ENCODE measurements at regions not wholly inside any gene's neighbourhood (a gene's known extent, or its start where the extent isn't known, plus 50 kb on each side); places are given as distances from the start of the nearest gene placed in this dataset.
A peak's percentile ranks its signal among the peaks of the same experiment; 100 is the strongest.

DNA sequence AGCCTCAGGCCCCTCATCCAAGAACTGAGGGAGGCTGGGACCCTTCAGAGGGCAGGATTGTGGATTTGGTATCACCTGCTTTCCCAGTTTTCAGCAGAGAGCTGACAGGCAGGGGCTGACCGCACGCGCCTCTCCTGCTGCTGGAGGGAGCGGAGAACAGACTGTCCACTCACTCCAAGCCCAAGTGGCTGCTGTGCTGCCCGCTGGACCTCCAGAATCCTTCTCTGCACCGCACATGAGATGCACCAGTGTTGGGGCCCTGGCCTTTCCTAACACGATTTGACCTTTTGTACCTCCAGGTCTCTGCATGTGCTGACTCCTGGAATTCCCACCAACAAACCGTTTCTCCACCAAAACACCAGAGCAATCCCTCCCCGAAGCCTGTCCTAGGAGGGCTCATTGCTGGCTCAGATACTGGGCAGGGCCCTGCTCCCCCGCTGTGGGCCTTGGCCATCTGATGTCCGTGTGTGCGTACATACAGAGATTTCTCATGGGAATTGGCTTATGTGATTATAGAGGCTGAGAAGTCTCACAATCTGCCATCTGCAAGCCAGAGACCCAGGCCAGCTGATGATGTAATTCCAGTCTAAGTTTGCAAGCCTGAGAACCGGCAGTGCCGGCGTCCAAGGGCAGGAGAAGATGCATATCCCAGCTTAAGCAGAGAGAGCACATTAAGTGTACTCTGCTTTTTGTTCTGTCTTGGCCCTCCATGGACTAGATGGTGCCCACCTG, 141.7 kb downstream of the GADD45G start:
- no peak for DNase-seq (ENCODE audit: low spot score)

DNA sequence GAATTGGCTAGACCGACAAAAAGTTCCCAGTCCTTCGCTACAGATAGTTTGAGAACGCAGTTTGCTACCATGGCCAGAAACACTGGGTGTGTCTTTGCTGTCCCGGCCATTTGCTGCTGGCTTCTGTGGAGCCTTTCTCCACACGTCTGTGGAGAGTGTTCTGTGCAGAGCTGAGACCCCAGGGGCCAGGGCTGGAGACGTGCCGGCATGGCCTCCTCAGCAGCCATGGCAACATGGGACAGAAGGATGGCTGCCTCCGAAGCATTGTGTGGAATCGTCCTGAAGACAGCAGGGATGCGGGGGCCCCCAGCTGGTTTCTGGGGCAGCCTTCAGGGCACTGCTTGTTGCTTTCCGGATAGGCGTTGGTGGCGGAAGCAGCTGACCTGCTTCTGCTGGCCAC, 142.8 kb downstream of the GADD45G start:
- no peak for DNase-seq (ENCODE audit: low spot score)

DNA sequence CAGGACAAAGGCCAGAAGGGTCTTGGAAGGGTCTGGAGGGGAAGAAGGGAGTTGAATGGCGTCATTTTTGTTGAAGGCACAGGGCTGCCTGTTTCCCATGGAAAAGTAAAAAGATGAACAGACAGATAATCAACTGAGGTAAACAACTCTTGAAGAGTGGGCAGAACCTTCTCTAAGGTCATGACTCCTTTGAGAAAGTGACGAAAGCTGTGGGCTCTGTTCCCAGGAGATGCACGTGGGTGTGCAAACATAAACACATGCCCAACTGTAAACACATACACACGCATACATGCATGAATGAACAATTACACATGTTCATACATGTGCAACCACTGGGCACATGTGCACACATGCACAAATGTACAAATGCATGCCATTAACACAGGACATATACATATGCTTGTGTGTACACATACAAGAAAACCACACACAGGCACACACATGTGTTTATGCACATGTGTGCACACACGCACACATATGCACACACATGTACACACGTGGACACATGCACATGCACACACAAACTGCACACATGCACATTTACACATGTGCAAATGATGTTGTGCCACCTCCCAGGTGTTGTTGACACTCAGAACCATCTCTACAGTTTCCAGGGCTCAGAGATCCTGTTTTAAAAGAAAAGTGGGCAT, 143.3 kb downstream of the GADD45G start:
- DNase-seq (ENCODE audit: low spot score) = no peak

DNA sequence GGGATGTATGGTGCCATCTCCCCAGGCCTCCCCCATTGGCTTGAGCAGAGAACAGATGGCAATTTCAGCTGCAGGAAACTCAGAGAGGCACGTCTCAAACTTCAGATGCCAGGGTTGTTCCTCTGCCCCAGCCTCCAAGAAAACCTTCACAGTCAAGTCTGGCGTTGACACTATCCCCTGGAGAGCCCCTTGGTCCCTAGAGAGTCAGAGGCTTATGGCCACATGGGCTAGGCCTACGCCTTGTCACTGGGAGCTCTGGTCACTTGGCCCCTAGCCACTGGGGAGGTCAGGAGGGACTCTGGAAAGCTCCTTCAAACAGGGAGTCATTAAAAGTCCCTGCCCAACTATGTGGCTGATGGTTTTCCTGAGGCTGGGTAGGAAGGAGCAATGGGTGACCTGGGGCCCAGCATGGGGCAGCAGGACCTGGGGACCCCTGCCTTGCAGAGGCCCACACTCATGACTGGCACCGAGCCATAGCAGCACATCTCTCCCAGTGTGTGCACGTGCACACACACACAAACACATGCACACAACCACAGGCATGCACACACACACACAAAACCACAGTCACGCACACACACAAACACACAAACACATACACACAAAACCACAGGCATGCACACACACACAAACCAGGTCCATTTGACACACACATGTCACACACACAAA, 144.2 kb downstream of the GADD45G start:
- DNase-seq (ENCODE audit: low spot score) = no peak

DNA sequence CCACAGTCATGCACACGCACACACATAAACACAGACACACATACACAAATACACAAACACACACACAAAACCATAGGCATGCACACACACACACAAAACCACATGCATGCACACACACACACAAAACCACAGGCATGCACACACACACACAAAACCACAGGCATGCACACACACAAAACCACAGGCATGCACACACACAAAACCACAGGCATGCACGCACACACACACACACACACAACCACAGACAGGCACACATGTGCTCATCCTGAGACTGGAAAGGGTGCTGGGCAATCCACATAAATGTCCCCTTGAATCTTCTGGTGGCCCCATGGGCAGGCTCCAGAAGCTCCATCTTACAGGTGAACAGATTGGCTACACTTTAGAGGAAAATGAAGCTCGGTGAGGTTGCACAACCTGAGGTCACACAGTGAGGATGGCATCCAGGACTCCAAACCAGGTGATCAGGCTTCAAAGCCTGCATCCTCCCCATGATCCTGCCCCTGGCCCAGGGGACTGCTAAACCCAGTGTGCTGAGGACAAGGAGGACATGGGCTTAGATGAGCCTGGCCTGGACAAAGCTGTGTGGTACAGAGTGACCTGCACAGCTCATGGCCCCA, 144.8 kb downstream of the GADD45G start:
- no peak for DNase-seq (ENCODE audit: low spot score)

DNA sequence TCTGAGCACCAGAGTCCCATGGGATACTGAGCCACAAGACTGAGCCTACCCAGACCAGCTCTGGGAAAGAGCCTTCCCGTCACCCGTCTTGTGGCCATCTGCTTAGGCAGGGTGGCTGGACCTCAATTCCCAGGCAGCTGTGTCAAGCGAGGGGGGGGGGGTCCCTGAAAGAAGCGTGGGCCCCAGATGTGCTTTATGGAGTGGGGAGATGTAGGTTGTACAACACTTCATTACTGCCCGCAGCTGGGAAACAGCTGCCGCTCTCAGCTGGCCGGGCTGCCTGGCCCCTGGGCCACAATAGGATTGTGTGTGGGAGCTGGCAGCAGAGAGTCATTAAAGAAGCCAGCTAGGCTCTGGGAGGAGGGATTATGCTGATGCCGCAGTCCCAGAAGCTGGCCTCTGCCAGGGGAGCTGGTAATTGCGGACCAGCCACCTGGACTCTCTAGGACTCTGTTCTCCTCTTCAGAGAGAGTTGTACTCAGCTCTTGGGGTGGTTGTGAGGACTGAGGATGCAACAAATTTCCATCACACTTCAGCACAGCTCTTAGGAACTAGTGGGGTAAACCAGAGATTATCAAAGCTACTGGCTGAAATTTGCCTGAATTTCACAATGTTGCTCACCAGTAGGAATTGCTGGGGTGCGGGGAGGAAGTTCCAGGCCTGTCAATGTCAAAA, 145.4 kb downstream of the GADD45G start:
- peak; percentile 88 for DNase-seq (ENCODE audit: low spot score)

DNA sequence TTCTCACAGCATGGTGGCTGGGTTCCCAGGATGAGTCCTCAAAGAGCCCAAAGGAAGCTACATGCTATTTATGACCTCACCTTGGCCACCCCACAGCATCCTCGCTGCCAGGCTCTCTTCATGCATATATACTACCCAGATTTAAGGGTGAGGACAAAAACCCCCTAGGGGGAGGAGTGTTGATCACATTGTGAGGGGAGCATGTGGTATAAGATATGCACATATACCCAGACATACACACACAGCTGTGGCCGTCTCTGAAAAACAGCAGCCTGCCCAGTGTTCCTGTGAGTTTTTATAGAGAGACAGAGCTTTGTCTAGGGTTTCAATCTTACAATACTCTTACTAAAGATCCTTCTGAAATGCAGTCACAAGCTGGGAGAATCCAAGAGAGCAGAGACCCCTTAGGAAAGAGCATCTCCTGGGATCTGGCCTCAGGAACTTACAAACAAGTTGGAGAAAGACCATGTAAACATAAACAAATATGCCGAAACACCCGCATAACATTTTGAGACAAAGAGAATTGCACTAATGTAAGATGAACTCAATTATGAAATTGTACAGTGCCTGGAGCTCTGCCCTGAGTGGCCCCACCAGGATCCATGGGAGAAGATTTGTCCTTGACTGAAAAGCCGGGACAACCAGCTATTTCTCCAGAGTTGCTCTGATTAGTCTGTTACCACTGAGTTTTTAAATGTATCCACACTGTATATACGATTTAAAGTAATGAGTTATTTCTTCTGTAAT, 146.4 kb downstream of the GADD45G start:
- DNase-seq (ENCODE audit: low spot score) = no peak

DNA sequence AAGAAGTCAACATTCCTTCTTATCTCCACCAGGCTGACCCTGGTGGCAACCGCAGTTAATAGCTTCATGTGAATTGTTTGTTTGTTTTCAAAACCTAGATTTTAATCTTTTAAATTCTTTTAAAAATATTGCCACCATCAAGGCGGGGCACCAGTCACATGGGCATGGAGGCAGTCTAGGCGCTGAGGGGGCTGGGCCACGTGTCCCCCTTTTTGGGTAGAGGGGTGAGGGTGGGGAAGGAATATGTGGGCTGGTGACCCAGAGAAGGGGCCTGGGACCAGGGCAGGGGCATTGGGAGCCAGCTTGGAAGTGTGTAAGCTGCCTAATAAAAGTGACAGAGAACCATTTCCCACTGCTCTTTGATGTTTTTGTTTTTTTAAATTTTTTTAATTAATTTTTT, 147.3 kb downstream of the GADD45G start:
- DNase-seq (ENCODE audit: low spot score) = no peak

DNA sequence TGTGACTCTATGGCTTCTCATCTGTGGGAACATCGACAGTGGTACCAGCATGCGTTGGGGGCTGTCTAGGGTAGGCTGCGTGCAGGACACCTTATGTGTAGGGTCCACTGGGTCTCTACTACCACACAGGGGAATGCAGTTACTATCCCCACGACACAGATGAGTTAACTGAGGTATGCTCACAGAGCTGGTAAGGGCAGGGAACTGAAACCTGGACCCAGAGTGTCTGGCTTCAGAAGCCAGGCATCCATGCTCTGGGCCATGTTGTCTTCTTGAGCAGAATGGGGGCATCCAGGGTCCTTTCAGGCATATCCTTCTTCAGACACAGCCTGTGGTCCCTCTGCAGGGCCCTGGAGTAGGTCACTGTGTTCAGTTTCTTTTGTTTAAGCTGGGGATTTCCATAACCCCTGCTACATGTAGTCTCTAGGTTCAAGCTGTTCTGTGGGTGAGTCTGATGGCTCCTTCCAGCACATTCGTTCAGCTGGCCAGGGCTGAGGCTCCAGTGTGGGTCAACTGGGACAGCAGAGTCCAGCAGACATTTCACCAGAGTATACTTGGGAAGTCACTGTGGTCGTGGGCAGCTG, 148.8 kb downstream of the GADD45G start:
- no peak for DNase-seq (ENCODE audit: low spot score)

DNA sequence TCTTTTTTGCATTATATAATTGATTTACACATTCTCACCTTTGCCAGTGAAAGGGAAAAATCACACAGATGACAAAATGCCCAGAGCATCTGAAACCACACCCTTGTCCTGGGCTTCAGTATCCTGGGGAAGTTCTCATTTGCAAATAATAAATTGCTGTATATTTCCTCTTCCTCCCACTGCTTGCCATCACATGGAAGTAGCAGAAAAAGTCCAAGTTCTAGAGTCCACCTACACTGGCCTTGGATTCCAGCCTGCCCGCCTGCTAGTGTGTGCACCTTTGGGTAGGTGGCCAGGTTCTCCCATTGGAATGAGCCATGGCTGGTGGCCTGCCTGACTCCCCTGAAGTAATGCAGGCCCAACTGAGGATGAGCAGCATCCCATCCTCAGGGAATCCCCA, 149.4 kb downstream of the GADD45G start:
- no peak for DNase-seq (ENCODE audit: low spot score)

DNA sequence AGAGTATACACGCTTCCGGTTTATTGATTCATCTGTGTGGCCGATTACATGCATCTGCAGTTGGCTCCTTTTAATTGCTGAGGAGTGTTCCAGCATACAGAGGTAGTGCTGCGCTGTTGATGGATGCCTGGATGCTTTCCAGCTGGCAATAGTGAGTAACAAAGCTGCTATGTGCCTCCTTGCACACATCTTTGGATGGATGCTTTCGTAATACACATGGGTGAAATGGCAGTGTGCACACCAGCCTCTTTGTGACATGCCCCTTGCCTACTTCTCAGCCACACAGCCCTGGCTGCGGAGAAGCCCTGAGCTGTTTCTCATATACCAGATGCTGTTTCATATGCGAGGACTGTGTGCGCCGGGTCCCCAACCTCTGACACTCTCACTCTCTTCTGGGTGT, 151.0 kb downstream of the GADD45G start:
- no peak for DNase-seq (ENCODE audit: low spot score)

DNA sequence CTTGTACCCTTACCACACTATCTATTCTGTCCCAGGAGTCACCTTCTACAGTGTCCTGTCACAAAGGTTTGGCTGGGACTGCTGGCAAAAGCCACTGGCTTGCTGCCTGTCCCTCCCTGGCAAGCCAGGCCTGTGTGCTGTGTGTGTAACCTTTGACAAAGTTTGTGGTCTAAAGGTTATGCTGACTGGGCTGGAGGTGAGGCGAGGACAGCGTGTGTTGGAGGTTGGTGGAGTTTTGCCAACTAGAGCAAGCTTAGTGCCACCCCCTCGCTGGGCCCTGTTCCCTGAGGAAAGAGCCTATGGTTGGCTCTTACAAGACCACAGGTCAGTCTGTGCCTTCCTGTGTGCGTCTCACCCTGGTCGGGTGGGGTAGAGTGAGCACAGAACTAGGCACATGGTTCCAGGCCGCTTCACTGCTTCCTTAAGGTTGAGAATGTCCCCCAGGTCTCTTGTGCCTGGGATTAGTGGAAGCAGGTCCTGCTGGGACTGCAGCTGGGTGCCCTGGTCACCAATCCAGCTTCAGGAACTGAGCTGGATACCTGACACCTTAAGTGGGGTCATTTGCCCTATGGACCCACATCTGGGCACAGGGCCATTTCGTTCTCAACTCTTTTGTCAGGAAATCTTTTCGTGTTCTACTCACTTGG, 152.2 kb downstream of the GADD45G start:
- DNase-seq (ENCODE audit: low spot score) = no peak

DNA sequence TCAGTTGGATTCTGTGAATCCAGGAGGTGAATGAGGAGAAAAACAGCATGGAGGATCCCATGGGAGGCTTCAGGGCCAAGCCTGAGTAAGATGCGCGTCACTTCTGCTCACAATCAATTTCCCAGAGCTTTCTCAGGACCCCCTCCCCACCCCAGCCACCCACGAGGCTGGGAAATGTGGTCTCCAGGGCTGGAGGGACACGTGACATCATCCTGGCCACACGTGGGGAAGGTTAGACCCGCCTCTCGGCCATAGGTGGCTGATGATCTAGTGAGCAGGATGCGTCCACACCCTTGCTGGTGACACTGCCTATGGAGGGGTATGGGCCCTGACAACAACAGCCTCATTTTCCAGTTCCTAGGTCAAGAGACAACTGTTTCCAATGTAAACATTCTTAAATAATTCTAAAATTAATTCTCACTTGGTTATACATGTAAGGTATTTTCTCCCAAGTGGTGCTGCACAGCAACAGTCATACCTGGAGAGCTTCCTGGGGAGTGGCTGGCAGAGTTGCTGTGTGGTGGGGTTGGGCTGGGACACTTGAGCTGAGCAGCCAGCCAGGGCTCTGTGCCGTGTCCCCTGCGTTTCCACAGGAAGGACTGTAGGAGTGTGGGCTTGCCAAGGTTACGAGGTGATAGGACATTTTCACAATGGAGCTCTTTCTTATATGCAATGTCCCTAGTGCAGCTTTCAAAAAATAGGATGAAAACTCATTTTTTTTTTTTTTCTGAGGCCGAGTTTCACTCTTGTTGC, 153.1 kb downstream of the GADD45G start:
- no peak for DNase-seq (ENCODE audit: low spot score)

DNA sequence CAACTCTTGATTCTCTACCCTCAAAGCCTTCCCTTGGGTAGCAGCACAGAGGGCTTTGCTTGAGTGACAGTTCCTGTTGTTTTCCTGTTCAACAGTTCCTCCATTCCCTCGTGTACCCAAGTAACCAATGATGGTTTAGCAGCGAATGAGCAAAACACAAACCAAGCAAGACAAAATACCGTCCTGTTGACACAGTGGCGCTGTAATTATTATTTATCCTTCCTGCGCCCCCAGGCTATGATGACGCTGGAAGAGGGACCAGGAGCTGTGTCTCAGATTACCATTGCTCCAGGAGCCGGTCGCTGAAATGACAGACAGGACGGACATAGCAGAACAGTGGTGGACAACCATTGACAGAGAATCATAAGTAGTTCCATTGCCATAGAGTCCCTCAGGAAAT, 154.8 kb downstream of the GADD45G start:
- no peak for DNase-seq (ENCODE audit: low spot score)

DNA sequence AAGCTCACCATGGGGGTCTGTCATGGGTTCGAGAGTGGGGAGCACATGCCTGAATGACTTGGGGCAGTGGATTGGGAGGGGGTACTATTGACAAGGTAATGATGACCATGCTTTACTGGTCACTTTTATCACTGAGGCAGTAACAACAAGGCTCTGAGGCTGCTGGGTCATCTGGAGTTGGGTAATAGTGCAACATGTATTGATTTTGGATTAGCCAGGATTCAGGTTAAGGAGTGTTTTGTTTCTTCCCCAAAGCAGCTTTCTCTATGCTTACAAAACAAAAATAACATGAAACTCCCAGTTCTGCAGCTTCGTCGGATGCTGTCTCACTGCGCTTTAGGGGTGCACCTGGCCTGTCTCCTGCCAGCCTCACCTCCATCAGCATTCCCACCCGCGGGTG, 155.3 kb downstream of the GADD45G start:
- DNase-seq (ENCODE audit: low spot score) = no peak

DNA sequence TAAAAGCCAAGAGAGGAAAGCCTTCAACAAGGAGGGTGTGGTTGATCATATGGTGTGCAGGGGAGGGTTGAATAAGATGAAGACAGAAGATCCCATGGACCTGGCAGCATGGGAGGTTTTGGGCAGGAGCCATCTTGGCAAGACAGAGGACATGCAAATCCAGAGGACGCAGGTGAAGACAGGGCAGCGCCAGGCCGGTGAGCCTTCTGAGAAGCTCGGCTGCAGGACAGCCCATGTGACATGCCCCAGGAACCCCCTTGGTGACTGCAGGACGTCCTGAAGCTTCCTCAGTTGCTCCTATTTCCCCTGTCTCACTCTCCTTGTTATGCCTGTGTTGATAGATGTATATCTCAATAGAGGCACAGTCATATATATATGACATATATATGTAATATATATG, 159.4 kb downstream of the GADD45G start:
- no peak for DNase-seq (ENCODE audit: low spot score)

DNA sequence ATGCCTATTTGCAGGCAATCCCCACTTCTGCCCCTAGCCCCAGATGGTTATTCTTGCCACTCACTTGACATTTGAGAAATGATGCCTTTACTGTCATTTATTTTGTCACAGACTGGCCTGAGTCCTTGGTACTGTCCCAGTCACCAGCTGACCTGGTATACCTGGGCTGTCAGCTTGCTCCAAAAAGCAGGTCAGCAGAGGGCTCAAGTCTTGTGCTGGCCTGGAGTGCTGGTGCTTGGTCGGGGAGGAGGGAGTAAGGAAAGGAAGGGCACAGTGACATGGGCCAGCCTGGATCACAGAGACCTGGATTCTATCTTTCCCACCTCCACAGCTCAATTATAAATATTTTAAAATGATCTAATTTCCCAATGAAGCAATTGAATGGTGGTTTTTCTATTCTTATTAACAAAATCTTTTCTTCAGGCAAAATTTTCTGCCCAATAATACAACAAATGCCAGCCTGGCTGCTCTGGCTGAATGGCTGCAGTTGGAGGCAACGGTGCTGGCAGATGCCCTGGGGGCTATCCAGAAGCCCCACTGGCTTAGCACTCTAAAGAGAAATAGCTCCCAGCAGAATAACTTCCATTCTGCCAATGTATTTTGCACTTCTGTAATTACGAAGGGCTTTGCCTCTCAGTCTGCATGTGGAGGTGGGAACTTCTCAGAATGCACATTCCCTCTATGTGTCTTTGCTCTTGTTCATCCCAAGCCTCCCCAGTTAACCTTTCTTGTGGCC, 160.6 kb downstream of the GADD45G start:
- no peak for DNase-seq (ENCODE audit: low spot score)

DNA sequence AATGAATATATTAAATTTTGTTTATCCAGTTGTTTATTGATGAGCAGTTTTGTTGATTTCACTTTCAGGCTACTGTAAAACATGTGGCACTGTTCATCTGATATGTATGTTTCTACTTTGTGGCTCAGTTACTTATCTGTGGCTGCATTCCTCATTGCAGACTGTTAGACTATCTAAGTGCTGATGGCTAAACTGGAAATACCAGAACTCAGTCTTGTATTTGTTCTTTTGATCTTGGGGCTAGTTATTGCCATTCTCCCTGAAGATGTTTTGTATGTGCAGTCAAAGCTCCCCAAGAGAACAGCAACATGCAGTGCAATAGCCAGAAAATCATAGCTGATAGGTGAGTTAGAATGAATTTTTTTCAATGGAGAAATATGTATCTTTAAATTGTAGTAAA, 162.2 kb downstream of the GADD45G start:
- no peak for DNase-seq (ENCODE audit: low spot score)

DNA sequence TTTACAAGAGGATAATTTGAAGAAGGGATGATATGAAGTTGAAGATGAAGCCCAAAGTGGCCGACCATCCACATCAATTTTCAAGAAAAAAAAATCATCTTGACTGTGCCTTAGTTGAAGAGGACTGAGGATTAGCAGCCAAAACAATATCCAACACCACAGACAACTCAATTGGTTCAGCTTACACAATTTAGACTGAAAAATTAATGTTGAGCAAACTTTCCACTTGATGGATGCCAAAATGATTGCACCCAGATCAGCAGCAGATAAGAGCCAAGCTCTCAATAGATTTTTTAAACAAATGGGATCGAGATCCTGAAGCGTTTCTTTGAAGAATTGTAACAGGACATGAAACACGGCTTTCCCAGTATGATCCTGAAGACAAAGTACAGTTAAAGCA, 163.2 kb downstream of the GADD45G start:
- no peak for DNase-seq (ENCODE audit: low spot score)

All from left forelimb (tissue), 1 donor.